ENCODE measurements at regions not wholly inside any gene's neighbourhood (a gene's known extent, or its start where the extent isn't known, plus 50 kb on each side); places are given as distances from the start of the nearest gene placed in this dataset.

DNA sequence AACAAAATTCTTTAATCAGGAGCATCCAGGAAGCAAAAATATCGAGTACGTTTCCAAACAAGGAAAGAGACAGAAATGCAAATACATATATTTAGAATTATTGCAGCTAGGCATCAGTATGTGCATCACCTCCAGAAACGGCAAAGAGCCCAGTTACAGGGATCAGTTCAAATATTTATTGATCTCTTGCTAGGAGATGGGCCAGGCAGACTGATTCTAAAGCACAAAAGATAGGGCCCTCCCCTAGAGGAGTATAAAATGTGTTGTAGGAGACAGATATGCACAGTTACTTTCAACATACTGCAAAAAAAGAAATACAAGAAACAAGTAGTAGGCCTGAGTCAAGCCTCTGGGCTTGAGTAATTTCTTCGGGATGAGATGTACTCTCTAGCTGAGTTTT is 80.7 kb upstream of the NHSL1 start:
- DNase-seq: no peak

DNA sequence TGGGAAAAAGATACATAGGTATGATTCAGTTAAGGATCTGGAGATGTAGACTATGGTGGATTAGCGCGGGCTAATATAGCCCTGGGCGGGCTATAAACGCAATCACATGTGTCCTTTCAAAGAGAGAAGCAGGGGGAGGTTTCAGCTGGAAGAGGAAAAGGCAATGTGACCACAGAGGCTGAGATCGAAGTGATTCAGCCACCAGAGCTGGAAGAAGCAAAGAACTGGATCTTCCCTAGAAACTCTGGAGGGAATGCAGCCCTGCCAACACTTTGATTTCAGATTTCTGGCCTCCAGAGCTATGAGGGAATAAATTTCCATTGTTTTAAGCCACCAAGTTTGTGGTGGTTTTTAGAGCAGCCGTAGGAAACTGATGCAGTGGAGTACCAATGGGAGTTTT is 81.5 kb upstream of the NHSL1 start:
- DNase-seq: no peak

DNA sequence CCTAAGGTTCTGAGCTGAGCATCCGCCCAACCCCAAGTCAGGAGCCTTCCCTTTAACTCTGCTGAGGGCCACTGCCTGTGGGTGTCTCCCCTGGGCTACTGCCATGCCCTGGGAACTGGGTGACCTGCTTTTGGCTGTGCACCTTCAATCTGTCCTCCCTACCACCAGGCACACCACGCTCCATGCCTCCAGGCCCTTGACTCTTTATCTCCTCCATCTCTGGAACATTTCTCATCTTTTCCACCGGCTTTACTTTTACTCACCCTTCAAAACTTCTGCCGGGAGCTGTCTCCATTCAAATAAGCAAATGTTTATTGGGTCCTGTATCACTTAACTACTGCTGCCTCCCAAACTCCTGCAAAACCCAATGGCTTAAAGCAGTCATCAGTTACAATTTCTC is 83.3 kb upstream of the NHSL1 start:
- no peak for DNase-seq

DNA sequence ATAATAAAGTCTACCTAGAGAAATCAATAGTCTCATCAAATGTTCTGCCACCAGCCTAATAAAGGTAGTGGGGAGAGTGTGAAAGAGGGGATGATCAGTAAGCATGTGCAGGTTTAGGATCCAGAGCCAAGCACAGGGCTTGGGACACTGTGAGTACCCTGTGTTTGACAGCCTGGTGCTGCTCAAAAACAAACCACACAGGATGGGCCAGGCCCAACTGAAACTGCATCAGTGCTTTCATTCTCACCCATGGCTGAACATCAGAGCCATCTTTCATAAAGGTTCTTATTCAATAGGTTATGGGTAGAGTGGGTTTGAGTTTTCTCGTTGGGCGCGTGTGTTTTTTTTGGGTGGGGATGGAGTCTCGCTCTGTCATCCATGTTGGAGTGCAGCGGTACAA is 87.3 kb upstream of the NHSL1 start:
- DNase-seq: no peak

DNA sequence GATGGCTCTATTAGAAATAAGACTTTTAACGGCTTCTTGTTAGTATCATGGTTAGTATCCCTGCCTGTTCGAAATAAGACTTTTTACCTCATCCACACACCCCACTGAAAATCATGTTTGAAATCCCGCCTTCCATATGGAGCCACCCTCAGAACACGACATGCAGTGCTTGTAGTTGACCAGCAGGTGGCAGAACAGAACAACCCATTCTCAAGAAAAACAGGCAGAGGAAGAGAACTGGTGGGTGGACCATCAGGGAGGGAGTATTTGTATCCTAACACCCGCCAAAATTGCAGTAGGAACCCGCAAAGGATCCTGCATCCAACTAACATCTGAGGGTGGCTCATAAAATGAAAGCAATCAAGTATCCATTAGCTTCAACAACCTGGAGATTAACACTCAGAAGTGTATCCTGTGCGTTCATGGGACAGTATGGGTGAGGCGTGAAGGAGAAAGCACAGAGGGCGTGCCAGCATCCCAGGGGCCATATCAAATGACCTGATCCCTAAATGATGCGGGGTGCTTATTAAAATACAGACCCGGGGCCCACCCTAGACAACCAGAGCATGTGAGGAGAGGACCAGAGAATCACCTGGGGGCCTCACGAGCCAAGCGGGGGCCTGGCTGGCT is 89.6 kb upstream of the NHSL1 start:
- DNase-seq: peak; percentile 74

DNA sequence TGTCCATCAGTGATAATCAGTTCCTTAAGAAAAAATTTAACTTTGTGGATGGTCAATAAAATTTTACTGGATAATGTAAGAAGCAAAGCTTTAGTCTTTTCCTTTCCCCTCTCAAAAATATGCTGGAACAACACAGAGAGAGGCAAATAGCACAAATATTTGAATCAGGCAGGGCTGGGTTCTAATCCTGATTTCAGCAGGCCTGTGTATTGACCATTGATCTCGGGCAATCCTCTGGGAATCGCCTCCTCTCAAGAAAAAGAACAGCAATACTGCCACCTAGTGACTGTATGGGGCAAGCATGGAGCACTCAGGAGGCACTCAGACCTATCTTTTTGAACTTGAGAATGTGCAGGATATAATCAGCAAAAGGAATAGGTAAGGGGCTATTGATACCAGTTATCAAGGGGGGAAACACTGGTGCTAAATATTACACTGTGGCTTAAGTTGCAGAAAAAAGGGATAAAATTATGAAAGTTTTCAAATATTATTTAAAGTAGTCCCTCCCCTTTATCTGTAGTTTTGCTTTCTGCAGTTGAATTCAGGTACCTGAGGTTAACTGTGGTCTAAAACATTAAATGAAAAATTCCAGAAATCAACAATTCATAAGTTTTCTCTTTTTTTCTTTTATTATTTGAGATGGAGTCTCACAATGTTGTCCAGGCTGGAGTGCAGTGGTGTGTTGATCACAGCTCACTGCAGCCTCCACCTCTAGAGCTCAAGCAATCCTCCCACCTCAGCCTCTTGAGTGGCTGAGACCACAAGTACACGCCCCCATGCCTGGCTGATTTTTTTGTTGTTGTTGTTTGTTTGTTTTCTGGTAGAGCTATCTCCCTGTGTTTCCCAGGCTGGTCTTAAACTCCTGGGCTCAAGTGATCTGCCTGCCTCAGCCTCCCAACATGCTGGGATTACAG is 91.8 kb upstream of the NHSL1 start:
- peak; percentile 75 for DNase-seq

DNA sequence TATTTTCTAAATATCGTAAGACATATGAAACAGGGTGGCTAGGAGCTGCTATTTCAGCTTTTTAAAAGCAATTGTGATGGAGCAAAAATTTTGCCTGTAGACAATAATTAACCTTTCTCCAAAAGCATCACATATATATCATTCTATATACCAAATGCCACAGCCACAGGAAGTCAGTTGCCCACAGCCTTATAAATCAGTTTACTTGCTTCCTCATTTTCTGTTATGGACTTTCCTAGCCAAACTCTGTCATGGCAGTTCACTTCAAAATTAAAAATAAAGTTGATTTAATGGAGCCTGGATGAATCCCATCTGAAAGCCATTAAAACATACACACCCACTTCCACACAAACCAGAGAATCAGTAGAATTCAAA is 93.4 kb upstream of the NHSL1 start:
- no peak for DNase-seq

DNA sequence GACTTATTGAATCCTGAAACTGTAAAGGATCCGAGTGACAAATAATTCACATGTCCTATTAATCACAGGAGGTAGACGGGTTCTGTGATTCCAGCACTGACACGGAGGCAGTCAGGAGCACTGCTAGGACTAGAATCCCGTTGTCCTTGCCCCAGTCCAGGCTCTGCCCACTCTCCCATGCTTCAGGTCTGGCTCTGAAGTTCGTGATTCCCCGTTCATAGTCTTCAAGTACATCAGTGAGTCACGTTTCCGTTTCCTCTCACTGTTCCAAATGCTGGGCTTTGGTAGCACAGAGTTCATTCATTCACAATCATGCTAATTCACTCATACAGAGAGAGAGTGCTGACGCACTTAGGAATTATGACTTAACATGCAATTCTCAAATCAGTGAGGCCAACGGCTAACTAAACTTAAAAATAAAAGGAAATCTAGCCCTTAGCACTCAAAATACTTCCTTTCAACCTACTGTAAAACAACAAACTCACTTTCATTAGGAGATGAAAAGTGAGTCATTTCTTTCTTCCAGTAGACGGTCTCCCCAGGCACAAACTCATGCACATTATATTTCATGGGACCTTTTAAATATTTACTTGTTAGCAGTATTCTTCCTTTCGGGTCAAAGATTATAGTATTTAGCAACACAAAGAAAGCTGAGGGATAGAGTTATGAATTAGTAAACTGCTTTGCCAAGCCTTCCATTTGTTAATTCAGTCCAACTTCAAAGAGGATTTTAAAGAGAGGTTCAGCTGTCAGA is 94.0 kb upstream of the NHSL1 start:
- no peak for DNase-seq

DNA sequence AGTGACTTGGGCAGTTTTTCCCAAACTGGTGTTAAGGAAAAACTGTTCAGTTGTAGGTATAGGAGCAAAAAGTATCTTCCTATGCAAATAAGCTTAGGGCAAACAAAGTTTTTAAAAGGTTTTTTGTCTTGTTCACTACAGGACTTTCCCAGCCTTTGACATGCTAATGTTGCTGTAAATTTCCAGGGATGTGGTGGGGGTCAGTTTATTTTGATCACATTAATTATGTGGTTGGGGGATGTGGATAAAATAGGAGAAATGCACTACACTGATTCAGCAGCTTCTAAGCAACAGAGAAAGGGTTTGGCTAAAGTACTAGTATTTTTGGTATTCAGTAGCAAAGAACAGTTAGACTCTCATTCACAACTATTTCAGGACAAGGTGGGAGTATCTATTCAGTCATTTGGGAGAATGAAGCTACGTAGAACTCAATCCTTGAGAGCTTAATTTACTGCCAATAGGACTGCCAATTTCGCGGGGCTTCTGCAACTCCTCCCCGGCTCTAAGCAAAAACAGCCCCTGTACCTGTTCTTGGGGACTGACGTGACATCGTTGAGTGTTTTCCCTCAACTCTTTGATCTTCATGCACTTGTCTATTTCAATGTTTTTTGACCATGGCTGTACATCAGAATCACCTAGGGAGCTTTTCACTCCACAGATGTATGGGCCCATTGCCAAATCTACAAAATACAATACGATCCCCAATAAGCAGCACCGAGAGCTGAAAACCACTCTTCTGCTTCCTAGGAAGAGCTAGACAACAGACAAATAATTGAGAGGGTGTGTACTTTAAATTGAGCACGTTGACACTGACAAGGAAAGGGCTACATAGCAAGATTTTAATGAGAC is 94.8 kb upstream of the NHSL1 start:
- DNase-seq: peak; percentile 74

DNA sequence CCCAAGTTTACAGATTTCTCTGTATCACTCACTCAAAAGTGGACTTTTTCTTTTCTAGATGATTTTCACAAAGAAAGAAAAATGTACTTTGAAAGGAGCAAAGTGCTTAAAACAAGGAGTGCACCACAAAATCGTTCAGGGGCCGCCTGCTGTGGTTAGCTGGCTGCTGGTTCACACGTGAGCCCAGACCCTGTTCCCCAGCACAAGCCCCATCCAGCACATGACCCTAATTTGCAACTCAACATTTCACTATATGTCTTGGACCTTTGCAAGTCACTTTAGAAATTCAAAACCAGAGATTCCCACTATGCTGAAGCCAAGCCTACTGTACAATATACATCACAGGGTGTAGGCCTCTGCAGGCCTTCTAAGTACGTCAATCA is 95.5 kb upstream of the NHSL1 start:
- DNase-seq: no peak

DNA sequence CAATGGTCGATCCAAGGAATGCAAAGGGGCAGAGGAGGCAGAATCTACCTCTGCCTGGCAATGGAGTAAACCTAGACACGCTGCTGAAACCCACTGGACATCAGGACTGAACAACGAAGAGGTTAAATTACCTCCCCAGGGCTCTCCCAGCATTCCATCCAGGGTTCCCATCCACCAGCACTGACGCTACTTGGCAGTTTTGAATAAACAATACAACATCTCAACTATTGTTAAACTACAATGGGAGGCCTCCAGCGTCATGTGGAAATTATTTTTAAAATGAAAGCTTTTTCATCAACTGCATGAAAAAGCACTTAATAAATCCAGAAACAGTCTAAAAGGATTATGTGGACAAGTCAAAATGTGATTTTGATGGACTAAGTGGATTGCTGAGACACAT is 96.8 kb upstream of the NHSL1 start:
- no peak for DNase-seq

DNA sequence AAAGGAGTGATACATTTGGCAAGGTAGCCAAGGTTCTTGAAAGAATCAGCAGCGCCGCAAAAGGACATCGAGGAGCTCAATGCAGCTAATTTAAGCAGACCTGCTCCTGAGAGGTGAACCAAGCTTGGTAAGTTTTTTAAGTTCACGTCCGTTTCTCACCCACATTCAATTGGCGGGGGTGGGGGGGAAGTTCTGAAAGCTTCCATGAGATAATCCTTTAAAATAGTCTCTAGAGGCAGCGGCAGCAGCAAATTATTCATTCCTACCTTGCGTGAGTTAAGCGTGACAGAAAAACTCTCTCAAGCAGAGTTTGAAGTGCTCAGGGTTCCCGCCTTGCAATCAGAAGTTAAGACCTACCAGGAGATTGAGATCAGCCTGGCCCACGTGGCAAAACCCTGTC is 97.3 kb upstream of the NHSL1 start:
- no peak for DNase-seq

DNA sequence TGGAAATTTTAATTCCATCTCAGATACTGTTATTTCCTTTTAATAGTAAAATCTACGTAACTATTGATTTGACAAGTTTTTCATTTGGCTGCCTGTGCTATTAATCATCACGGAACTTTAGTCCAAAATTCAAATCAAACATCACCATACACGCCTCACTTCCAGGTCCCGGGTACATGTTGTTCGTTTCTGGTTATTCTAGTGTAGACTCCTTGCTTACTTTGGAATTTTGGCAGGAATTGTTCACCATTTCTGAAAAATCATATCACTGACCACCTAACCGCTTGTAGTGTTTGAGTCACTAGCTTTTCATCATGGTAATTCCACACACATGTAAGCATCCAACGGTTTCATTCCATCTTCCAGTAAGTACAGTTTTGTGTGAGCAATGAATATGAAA is 98.0 kb upstream of the NHSL1 start:
- DNase-seq: no peak

DNA sequence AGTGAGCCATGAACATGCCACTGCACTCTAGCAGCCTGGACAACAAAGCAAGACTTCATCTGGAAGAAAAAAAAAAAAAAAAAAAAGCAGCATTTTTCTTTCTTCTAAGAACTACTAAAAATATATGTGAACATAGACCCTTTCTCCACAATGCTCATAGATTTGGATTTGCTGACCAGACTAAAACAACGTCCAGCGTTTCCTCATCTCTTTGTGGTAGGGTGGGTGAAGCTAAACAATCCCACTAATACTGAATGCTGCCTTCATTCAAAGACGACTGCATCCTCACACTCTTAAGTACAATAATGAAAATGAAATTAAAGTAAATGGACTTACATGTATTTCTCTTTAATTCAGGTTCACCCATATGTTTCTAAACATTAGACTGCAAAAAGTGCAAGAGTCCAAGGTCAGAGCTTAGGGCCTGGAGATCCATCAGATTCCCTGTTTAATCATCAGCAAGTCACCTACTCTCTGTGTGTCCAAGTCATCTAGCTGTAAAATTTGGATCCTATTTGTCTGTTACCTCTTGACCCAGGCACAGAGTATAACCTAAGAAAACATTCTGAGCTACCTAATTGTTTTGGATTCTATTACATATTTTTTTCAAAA is 99.4 kb upstream of the NHSL1 start:
- DNase-seq: no peak

DNA sequence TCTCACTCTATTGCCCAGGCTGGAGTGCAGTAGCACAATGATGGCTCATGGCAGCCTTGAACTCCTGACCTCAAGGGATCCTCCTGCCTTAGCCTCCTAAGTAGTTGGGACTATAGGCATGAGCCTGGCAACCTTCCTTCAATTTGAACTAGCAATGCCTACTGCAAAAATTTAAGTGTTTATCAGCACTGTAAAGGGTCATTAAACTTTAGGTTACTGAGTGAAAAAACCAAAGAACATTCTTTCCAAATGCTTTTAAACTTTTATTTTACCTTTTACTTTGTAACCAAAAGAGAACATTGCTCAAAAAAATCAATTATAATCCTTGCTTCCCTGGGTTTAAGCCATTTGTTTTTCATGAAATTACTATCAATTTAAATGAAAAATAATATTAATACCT is 101.0 kb upstream of the NHSL1 start:
- no peak for DNase-seq

DNA sequence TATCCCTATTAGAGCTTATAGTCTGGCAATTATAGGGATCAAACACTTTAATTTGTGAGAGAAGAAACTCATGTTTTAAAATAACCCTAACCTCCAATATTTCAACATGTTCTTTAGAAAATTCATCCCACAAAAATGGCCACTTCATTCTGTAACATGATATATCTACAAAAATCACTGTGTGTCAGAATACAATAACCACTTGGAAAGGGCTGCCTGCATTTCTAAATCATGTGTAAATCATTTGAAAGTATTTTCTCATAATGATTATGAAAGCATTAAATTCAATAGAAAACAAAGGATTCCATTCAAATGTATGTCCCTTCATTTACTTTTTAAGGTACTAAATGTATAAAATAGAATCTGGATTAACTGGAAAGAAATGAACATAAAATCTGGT is 101.4 kb upstream of the NHSL1 start:
- DNase-seq: no peak

DNA sequence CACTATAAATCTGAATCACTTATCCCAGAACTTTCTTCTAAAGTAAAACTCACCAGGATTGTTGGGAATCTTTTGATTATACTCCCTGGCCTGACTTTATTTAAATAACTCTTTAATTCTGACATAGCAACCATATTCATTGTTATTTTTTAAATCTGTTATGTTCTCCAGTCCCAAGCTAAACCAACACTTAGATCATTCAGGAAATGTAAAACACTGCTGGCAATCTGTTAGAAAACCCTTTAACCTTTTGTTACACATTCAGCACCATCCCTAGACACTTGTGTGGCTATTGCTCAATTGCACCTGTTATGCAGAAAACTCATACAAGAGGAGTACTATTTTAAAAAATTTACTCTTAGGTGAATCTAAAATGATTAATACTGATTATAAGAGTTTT is 101.8 kb upstream of the NHSL1 start:
- no peak for DNase-seq

DNA sequence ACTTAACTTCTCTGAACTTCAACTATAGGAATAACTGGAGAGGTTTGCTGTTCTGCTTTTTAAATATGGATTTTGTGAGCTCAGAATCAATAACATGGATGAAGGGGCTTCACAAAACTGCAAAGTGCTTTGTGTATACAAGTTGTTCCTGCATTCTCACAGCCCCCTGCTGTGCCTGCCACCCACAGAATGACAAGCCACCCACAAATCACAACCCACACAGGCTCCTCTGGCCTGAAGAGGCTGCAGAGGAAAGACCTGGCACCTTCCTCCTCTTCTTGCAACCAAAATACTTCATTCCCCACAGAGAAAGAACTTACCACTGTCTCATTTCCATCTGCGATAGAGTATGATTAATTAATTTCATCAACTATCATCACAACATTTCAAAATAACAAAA is 106.7 kb upstream of the NHSL1 start:
- no peak for DNase-seq

DNA sequence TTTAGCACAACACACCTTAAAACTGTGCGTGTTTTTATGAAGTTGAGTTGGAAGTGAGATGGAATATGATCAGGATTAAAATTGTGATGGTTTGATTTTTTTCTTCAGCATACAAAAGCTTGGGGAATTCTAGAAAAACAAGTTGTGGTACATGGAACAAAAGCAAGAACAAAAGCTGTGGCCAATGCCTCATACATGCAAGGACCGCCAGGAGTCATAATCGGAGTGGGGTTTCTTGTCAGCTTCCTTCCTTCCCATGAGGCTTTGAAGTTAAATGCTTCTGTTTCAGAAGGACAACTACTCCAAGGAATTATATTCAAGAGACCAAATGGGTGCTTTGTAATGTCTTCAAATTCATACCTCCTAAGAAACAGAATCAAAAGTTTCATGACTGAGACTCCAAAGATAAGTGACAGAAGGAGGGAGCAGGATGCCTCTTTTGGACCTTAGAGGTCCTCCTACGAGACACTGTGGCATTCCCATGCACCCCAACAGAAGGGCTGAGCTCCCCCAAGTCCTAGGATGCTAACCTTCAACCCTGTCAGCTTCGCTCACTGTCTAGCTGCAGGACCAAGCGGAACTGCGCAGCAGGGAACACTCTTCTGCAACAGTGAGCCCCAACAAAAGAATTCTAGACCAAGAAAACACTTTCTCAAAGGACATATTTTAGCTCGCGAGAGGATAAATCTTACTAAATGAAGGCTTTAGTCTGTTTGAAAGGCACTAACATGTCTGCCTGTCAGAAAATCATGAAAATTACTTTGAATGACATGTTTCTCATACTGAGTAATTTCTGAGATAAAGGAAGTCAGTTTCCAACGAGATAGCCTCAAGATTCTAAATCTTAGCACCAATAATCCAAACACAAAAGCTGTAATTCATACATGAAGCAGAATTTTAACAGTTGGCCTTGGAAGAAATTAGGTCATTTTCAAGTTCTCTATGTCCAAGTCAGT is 108.5 kb upstream of the NHSL1 start:
- DNase-seq: no peak

DNA sequence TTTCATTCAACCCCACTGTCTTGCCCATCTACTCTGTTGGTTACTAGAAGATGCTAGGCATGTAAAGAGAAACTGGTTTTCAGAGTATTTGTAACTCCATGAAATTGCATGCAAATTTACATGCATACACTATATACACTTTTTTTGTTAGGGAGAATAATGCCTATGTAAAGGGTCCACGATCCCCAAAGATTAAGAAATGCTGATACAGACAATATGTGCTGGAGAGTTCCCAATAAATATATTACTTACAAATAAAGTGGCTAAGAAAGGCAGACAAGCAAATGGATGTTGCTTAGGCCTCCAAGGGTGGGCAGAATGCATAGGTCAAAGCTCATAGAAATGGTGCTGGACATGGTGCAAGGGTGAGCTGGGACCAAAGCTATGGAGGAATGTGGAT is 109.6 kb upstream of the NHSL1 start:
- no peak for DNase-seq

DNA sequence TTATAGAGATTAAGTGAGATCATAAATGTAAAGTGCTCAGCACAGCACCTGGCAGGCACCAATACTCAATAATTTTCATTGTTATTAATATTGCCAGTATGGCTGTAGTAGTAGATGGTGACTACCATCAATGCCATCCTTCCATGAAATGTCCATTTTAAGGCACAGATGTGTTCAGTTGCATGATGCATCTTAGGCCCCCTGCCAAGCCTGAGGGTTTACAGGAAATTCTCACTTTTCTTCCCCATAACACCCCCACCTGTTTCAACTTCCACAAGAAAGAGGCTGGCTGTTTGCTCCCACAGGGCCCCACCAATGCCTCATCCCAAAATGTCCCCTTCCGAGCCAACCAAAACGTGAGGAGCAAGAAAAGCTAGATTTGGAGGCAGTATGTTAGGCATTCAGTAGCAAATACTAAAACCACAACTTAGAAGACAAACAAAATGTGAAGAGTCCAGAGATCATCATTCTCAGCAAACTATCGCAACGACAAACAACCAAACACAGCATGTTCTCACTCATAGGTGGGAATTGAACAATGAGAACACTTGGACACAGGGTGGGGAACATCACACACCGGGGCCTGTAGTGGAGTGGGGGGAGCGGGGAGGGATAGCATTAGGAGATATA is 110.6 kb upstream of the NHSL1 start:
- no peak for DNase-seq

Measured in NCI-H1105 treated with DMSO at 0.1 percent for 48 hours (cell line).